NCI-H187 treated with DMSO at 0.1 percent for 48 hours (cell line): ENCODE measurements at regions not wholly inside any gene's neighbourhood (a gene's known extent, or its start where the extent isn't known, plus 50 kb on each side); places are given as distances from the start of the nearest gene placed in this dataset.
"Not testable (repeated sequence)": the region's sequence is repeated elsewhere in the genome, so short reads cannot be mapped to it uniquely, and the experiment has no call there.

ENCODE experiments used
- DNase-seq: peaks from one replicate; lab custom pipeline; 2025; lab: John Stamatoyannopoulos, UW

DNA sequence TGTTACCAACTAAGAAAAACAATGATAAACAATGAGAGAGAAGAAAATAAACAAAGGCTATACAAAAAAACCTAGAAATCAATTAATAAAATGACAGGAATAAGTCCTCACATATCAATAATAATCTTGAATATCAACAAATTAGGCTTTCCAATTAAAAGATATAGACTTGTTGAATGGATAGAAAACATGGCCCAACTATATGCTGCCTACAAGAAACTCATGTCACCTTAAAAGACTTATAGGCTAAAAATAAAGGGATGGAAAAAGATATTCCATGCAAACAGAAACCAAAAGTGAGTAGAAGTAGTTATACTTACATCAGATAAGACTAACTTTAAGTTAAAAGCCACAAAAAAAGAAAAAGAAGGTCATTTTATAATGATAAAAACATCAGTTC lies 183.9 kb downstream of the MYRFL start:
- DNase-seq: no peak

- DNase-seq: no peak
Measured at GRCh38 chr12:70011353-70011752, 186.3 kb downstream of the MYRFL start.

DNA sequence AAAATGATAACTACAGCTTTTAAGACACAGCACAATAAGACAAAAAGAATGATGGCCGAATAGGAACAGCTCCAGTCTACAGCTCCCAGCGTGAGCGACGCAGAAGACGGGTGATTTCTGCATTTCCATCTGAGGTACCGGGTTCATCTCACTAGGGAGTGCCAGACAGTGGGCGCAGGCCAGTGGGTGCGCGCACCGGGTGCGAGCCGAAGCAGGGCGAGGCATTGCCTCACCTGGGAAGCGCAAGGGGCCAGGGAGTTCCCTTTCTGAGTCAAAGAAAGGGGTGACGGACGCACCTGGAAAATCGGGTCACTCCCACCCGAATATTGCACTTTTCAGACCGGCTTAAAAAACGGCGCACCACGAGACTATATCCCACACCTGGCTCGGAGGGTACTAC lies 188.0 kb downstream of the MYRFL start:
- not testable (repeated sequence) for DNase-seq

DNA sequence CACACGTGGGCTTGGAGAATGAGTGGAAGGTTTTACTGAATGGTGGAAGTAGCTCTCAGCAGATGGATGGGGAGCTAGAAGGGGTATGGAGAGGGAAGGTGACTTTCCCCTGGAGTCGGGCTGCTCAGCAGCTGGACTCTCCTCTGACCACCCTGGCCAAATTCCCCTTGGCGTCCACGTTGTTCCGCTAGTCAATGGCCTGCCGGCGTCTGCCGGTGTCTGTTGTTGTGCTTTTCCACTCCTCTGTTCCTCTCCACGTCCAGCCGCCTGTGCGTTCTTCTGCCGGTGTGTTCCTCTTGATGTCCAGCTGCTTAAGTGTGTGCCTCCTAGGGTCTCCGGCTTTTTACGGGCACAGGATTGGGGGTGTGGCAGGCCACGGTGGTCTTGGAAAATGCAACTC lies 203.5 kb downstream of the MYRFL start:
- DNase-seq: no peak

DNA sequence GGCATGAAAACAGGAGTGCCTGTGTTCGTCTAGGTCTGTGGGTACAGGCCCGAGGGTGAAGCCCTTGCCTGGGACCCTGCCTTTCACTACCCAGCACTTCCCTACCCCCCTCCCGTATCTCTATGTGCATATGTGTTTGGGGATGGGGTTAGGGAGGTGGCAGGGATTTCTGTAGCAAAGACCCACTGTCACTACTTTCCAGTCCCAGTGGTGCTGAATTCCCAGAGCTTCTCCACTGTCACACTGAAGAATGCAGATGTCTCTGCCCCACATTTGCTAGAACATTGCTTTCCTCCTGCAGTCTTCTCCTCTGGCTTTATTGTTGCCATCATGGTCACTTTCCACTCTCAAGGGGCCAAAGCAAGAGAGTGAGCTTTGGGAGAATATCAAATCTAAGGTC lies 203.9 kb downstream of the MYRFL start:
- DNase-seq: no peak

DNA sequence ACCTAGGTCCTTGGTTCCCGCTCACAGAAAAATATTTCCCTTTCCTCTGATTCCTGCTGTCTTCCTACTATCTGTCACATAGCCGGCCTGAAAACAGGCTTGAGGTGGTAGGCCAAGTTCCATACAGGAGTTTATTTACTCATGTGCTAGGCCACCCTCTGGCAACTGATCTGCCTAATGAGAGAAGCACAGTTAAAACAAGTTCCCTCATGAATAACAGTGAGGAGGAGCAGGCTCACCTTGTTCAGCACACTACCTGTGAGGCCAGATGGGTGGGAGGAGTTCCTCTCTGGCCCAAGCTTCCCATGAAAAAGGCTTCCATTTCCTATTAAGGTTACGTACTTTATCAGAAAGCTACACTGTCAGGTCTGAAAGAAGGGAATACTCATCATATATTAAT lies 206.0 kb downstream of the MYRFL start:
- no peak for DNase-seq

DNA sequence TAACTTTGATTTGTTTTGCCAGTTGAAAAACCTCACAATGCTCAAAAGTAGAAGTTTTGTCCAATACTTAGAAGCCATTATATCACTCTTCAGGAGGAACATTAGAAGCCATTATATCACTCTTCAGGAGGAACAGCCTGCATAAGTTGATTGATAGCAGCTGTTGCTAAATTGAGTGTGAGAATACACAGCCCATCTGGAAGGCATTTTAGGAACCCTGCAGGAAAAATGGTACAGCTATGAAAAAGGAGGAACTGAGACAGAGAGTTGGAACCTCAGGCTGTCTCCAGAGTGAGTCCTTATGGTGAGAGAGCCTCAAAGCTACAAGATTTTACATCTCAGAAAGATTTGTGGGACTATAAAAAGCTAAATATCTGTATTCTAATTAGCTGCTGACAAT lies 207.0 kb downstream of the MYRFL start:
- no peak for DNase-seq

DNA sequence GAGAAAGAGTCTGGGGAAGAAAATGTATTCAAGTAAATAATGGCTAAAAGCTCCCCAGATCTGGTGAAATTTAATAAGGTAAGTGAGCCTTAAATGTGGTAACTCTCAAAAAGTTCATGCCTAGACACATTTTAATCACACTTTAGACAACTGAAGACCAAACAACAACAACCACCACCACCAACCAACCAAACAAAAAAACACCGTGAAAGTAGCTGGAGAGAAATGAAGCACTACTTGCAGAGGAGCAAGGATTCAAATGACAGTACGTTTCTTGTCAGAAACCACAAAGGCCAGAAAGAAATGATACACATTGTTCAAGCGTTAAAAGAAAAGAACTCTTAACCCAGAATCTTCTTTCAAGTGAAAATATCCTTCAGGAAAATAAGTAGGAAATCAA lies 208.3 kb downstream of the MYRFL start:
- no peak for DNase-seq

DNA sequence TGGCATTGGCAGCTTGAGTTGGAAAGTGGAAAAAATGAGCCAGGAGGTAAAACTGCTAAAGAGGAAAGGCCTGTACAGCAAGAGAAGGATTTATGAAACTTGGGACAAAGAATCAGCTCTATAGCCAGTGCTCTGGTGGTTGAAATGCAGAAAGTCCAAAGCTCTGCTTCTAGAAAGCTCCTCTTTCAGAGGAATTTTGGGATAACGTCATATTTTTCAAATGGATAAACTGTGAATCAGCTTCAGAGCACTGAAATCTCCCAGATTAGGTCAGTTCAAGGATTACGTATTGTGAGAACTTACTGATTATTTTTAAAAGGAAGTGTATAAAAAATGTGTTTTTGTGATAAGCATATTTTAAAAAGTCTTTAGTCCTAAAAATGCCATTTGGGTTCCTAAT lies 203.1 kb upstream of the CNOT2 start:
- no peak for DNase-seq

GRCh38 chr12:70042675-70043074 lies 200.6 kb upstream of the CNOT2 start:
- DNase-seq: no peak

GRCh38 chr12:70043490-70044138 lies 199.6 kb upstream of the CNOT2 start:
- DNase-seq: no peak

- no peak for DNase-seq
Measured at GRCh38 chr12:70044167-70044566, 199.1 kb upstream of the CNOT2 start.

DNA sequence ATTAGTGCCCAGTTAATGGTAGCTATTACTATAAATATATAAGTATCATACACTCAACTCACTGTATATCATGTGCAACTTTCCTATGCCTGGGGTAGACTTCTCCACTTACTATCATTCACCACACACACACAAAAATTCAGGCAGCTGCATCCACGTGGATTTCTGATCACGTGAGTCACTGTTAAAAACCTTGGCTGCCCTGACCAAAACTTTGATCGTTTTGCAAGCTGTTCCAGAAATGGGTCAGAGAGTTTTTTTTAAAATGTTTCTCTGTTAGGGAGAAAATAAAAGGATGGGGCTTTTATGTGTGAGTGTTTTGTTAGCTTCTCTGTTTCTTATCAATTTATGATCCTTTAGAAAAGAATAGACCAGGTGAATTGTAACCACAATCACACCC lies 198.2 kb upstream of the CNOT2 start:
- DNase-seq: no peak

DNA sequence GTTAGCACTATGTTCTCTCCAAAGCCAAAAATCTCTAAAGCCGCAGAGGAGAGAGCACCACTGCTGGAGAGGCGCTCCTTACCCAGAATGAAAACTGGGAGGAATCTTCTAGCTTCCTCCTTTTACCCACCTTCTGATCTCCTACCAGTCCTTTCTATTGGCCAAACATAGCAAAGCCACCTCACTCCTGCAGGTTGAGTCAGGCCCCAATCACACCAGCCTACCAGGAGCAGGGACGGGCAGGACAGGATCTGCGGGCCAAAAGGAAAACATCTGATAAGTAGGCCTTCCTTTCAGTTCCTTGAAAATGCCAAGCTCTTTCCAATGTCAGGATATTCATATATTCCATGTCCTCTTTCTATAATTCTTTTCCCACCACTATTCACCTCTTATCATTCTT lies 197.7 kb upstream of the CNOT2 start:
- no peak for DNase-seq

DNA sequence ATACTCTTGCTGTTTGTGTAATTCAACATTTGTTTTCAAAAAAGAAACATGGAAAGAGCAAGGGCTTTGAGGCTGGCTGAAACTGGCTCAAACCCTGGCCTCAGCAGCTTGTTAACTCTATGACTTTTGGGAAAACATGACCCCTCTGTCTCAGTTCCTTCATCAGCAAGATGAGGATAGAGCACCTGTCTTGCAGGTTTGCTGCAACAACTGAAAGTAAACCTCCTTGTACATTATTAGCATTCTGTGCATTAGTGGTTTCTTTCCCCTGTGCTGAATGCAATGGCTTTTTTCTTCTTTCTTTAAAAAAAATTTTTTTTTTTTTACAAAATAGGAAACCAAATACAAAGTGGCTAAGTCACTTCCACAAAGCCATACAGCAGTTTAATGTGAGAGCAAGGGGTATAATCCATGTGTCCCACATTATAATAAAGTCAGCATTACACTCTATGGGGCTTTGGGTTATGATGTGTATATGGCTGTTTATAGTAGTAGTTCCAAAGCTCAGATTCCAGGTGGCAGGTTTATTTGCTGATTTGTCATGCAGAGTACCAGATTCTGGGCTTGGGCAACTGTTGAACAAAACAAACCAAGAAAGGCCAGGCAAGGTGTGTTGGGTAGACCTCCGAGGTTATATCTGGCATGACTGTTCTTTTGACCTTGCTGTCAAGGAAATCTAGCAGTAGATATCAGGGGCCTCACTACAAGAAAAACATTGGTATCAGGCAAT lies 194.5 kb upstream of the CNOT2 start:
- no peak for DNase-seq

DNA sequence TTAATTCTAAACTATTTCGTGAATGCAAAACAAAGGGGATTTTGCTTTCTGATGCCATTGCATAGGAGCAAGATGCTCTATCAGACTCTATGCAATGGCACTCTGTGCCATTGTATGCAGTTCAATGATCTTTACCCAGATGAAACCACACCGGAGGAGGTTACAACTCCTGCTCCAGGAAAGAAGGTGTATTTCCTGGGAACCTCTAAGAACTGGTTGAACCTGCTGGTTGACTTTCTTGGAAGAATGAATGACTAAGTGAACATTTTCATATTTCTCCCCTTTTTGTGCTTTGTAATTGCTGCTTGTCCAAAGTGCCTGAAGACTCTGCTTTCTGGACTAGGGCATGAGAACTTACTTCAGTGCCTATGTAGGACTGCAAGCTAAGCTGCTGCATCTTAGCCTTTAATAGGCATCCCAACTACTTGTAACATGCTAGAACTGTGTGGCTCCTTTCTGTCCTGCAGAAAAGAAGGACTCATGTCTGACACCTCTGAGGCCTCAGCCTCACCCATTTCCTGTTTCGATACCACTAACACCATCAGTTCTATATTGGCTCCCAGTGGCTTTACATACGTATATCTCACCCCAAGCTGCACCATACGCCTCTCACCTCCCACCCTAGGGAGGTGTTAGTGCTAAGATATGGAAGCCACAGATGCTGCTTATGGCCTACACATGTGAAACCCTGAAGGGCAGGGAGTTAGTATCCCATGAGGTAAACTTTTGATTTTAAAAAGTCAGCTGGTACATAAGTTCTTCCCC lies 193.5 kb upstream of the CNOT2 start:
- no peak for DNase-seq

GRCh38 chr12:70052476-70052875 lies 190.8 kb upstream of the CNOT2 start:
- no peak for DNase-seq

DNA sequence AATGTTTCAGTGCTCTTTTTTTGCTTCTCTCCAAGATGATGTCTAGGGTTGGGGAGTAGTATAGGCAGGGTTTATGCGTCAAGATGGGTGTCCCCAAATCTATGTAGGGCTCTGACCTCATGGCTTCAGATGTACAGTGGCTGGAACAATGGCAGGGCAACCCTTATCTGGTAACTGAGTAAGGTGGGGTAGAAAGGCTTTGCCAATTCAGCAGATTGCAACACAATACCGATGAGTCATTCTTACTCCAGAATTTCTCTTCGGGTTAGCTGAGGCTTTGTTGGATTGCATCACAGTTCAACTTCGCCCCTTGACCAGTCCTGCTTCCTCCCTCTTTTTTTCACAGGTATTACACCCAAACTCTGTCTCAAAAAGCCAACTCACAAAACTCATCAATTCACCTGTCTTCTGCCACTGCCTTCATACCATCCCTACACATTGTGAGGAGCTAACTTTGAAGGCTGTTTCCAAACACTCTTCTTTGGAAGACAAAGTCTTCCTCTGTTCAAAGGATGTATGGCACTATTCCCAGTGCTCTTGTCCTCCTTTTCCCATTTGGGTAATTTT lies 190.2 kb upstream of the CNOT2 start:
- no peak for DNase-seq

GRCh38 chr12:70059373-70059772 lies 183.9 kb upstream of the CNOT2 start:
- no peak for DNase-seq

DNA sequence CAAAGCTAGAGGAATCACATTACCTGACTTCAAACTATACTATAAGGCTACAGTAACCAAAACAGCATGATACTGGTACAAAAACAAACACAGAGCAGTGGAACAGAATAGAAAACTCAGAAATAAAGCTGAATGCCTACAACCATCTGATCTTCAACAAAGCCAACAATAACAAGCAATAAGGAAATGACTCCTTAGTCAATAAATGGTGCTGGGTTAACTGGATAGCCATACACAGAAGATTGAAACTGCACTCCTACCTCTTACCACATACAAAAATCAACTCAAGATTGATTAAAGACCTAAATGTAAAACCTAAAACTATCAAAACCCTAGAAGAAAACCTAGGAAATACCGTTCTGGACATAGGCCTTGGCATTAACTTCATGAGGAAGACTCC lies 182.6 kb upstream of the CNOT2 start:
- DNase-seq: no peak

DNA sequence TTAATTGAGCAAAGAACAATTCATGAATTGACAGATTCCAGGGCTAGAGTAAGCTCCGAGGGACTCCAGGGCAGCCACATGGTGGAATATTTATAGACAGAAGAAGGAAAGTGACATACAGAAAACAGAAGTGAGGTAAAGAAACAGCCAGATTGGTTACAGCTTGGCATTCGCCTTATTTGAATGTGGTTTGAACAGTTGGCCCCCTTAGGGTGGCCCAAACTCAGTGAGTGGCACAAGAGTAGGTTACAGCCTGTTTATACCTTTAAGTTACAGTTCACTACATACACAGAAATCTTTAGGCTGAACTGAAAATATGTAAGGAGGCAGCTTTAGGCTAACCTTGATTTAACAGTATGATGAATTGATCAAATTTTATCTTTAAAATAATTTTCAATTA lies 174.5 kb upstream of the CNOT2 start:
- DNase-seq: no peak

DNA sequence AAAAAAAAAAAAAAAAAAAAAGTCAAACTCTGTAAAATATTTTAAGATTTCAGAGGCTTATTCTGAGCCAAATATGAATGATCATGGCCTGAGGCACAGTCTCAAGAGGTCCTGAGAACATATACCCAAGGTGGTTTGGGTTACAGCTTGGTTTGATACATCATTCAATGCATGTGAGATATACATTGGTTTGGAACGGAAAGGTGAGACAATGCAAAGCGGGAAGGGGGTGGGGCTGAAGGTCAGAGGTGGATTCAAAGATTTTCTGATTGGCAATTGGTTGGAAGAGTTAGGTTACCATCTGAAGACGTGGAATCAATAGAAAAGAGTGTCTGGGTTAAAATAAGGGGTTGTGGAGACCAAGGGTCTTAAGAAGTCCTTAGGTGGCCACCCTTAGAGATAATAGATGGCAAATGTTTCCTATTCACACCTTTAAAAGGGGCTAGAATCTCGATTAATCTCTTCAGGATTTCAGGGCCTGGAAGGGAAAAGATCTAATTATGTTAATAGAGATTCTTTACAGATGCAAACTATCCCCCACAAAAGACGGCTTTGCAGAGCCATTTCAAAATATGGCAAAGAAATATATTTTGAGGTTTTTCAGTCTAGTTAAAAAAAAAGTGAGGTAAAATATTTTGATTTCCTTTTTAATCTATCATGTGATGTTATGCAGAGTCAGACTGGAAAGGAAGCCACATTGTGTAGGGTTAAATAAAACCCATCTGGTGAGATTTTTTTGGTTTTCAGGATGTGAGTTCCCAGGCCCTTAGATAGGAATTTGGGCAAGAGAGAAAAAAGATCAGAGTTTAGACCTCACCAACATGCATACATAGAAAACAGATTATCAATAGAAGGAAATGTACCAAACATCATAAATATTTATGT lies 173.8 kb upstream of the CNOT2 start:
- no peak for DNase-seq
